ENCODE measurements at regions not wholly inside any gene's neighbourhood (a gene's known extent, or its start where the extent isn't known, plus 50 kb on each side); places are given as distances from the start of the nearest gene placed in this dataset.

DNA sequence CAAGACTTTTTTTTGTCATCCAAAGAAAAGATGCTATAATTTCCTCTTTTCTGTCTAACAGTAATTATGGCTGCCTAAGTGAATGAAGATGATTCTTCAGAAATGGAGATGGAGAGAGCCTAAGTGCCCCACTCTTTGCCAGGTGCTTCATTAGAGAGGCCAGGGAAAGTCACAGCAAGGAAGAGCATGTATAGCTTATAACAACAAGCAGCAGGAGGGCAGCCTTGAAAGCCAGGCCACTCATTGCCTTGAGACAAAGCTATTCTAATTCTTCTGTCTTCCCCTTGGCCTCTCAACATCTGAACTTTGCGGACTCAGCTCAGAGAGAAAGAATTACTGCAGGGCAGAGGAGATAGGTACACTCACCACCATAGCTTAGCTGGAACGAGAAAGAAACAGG is 112.0 kb upstream of the ZNF366 start:
- TF ChIP-seq, protein P1, sequence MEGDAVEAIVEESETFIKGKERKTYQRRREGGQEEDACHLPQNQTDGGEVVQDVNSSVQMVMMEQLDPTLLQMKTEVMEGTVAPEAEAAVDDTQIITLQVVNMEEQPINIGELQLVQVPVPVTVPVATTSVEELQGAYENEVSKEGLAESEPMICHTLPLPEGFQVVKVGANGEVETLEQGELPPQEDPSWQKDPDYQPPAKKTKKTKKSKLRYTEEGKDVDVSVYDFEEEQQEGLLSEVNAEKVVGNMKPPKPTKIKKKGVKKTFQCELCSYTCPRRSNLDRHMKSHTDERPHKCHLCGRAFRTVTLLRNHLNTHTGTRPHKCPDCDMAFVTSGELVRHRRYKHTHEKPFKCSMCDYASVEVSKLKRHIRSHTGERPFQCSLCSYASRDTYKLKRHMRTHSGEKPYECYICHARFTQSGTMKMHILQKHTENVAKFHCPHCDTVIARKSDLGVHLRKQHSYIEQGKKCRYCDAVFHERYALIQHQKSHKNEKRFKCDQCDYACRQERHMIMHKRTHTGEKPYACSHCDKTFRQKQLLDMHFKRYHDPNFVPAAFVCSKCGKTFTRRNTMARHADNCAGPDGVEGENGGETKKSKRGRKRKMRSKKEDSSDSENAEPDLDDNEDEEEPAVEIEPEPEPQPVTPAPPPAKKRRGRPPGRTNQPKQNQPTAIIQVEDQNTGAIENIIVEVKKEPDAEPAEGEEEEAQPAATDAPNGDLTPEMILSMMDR (IDR thresholded peaks at IDR 0.05) = no peak
- no peak for TF ChIP-seq POLR2A (IDR thresholded peaks at IDR 0.05)

Data from thyroid gland (tissue), 4 donors.